Psoas muscle (tissue), 7 donors: ENCODE measurements at regions not wholly inside any gene's neighbourhood (a gene's known extent, or its start where the extent isn't known, plus 50 kb on each side); places are given as distances from the start of the nearest gene placed in this dataset.
A peak's percentile ranks its signal among the peaks of the same experiment; 100 is the strongest.

Experiments used
- ATAC-seq, 4 donors: fragments of 200-7000 bp; cut with Tn5 transposase; one replicate each; pipeline ENCODE4 v1.9.1; 2020; ENCODE audit warnings: moderate library complexity in 3 of 4, mild to moderate bottlenecking in 2 of 4
- DNase-seq, 2 donors: peaks; one replicate each; pipeline ENCODE4 v3.0.0-alpha.2; 2020
- H3K27ac ChIP-seq: fragments of 200-600 bp; one replicate; pipeline ENCODE4 v1.8.0; 2022
- H3K27me3 ChIP-seq, 3 donors: fragments of 200-600 bp in 1 of 3; one replicate each; pipeline versions ENCODE4 v1.6.1 to v1.8.0; 2013 to 2022; ENCODE audit warnings: low read length in 2 of 3, mild to moderate bottlenecking in 2 of 3, moderate library complexity in 1 of 3; ENCODE audit not compliant: insufficient read depth in 3 of 3
- H3K36me3 ChIP-seq, 2 donors: fragments of 200-600 bp in 1 of 2; one replicate each; pipeline versions ENCODE4 v1.6.1 to v1.8.0; 2013 to 2022; ENCODE audit warnings: low read depth in 1 of 2, mild to moderate bottlenecking in 1 of 2, moderate library complexity in 1 of 2; ENCODE audit not compliant: insufficient read depth in 1 of 2
- H3K4me1 ChIP-seq: fragments of 200-600 bp; one replicate; pipeline ENCODE4 v1.8.0; 2022
- H3K4me3 ChIP-seq: fragments of 200-600 bp; one replicate; pipeline ENCODE4 v1.8.0; 2022; ENCODE audit warnings: mild to moderate bottlenecking
- H3K9me3 ChIP-seq: fragments of 200-600 bp; one replicate; pipeline ENCODE4 v1.8.0; 2022
- WGBS, 3 donors: extraction: QIAGEN DNeasy Blood & Tissue Kit; methylation state at CpG; one replicate each; pipeline versions ENCODE4 v1.1.6 to v1.1.7; 2013; 5-methylcytosine and 5-hydroxymethylcytosine counted together
- intact Hi-C, 2 donors: fragments of 100-400 bp; cut with DNase I; formaldehyde crosslinking; loops; one replicate each; pipeline versions ENCODE4 v1.11.0 to v1.14.2; 2022
- TF ChIP-seq, protein P1 (sequence below): fragments of 200-600 bp; IDR thresholded peaks from one replicate; pipeline ENCODE4 v1.8.0; 2022; ENCODE audit warnings: antibody characterized with exemption
- donor health status: healthy with polysubstance abuse.
- donor health status: DM: no; HTN: no; CAD: no; lungs with moderate emphysema.
- donor health status: Bipolar disorder and iron deficiency.
- donor health status: healthy.
- donor health status: DM: yes; HTN: yes; CAD: no.
- donor health status: DM: no; HTN: no; CAD: no.
- donor health status: DM: yes; HTN: yes; CAD: no.

DNA sequence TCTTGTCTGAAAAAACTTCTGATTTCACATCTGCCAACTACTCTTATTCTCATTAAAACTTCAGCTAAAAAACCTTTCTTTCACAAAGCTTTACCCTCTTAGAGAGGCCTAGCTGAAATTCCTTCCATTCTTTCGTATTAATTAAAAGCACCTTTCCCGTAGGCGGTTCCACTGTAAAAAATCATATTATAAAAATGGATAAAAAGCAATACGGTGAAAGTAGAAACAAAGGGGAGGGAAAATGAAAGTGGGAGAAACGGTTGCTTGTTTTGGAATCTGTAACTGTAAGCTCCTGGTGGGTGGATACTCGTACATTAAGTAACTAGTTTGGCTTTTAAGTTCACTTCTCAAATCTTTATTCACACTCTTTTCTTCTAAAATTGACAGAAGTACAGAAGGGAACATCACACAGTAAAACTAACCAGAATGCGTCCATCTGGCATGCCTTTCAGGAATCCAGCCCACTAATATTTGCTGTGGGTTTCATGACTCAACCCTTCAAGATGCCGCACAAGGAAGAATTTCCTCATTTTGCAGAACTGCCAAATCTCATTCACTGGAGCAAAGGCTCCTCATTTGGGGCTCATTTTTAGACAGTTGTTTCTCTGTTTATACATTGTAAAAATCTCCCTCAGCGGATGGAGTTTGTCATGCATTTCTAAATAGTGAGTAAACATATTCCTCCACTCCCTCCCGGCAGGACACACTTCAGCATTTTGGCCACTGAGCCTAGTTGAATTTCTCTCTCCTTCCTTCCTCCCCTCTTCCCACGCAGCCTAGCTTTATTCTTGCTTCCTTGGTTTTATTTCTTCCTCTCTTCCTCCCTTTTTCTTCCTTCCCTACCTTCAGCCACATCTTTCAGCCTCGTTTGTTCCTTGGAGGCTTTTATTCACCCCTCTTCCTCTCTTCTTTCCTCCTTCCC, 419.5 kb upstream of the NAALADL2 start:
- peak in 1 of 2 donors; percentile 21 for DNase-seq
- no peaks in the 10 kb centered on the region for H3K36me3 ChIP-seq
- WGBS, 3 donors = 14 to 19% (median 17%) methylated on average over 12 of the region's 12 CpGs
- H3K4me1 ChIP-seq = peaks cover 9% of the 10 kb centered on the region
- ATAC-seq = peak in 3 of 4 donors; percentile 1 to 58 (median 28)
- peak overlapping the region; percentile 98 for H3K27ac ChIP-seq
- H3K9me3 ChIP-seq = no peaks in the 10 kb centered on the region
- intact Hi-C loops = no loop called here
- peak overlapping the region; percentile 87 for H3K4me3 ChIP-seq
- no peaks in the 10 kb centered on the region for H3K27me3 ChIP-seq
- TF ChIP-seq, protein P1, sequence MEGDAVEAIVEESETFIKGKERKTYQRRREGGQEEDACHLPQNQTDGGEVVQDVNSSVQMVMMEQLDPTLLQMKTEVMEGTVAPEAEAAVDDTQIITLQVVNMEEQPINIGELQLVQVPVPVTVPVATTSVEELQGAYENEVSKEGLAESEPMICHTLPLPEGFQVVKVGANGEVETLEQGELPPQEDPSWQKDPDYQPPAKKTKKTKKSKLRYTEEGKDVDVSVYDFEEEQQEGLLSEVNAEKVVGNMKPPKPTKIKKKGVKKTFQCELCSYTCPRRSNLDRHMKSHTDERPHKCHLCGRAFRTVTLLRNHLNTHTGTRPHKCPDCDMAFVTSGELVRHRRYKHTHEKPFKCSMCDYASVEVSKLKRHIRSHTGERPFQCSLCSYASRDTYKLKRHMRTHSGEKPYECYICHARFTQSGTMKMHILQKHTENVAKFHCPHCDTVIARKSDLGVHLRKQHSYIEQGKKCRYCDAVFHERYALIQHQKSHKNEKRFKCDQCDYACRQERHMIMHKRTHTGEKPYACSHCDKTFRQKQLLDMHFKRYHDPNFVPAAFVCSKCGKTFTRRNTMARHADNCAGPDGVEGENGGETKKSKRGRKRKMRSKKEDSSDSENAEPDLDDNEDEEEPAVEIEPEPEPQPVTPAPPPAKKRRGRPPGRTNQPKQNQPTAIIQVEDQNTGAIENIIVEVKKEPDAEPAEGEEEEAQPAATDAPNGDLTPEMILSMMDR = no peak

DNA sequence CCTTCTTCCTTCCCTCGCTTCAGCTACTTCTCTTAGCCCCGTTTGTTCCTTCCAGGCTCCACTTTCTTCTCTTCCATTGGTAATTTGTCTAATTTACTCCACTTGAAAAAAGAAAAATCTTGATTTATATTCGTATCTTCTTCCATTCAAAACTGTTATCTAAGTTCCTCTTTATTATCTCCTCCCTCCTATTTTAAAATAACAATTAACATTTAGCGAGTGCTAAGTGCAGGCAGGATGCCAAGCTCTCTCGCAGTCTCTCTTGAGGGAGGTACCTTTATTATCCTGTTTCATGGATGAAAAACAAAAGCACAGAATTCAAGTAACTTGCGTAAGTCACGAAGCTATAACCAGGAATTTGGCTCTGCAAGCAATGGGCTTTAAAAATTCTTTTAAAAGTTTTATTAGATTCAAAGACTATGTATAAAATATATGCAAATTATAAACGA, 418.9 kb upstream of the NAALADL2 start:
- TF ChIP-seq, protein P1 = no peak
- ATAC-seq (peak in 1 of 4 donors; percentile 7), DNase-seq (peak in 1 of 2 donors; percentile 16)
- Histone ChIP-seq H3K4me1 (peaks cover 9% of the 10 kb centered on the region), H3K4me3 (peak overlapping the region; percentile 87), H3K27me3 (no peaks in the 10 kb centered on the region), H3K9me3 (no peaks in the 10 kb centered on the region), H3K27ac (peak overlapping the region; percentile 98), H3K36me3 (no peaks in the 10 kb centered on the region)
- intact Hi-C loops = no loop called here
- WGBS, 3 donors = 0 to 3% (median 1%) methylated on average over 8 of the region's 8 CpGs

DNA sequence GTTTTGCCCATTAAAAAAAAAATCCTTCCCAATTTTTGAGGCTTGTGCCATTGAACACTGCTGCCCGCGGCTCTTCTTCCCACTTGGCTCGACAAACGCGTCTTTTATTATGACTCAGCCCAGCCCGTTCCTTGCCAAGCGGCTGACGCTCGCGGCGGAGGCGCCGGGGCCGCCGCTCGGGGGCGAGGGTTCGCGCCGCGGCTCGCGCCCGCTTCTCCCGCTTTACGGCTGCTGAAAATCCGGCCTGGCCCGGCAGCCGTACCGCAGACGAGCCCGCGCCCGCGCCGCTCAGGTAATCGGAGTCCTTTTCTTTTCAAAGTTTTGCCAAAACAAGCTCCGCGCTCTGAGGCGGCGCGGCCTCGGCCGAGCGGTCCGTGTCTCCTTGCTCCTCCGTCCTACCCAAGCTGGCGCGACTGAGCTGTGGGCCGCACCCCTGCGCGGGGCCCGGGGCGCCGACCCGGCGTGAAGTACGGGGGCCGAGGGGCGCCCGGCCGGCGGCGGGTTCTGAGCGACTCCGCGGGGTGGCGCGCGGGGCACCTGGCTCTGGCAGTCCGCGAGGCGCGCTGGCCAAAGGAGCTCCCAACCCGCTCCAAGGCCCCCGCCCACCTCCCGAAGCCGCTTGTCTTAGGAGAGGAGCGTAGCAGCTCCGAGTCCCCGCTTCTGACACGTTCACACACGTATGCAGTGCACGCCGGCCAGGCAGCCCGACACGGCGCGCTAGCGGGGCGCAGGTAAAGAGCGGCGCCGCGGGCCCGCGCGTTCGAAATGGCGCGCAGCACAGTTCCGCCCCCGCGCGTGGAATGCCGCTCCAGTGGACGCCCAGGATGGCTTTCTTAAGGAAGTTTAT, 418.2 kb upstream of the NAALADL2 start:
- Histone ChIP-seq H3K9me3 (no peaks in the 10 kb centered on the region), H3K36me3 (no peaks in the 10 kb centered on the region), H3K4me3 (peak overlapping the region; percentile 87), H3K27me3 (no peaks in the 10 kb centered on the region), H3K27ac (peak overlapping the region; percentile 98), H3K4me1 (peaks cover 9% of the 10 kb centered on the region)
- TF ChIP-seq, protein P1 = no peak
- DNase-seq (peak; percentile 87 to 94), ATAC-seq (peak; percentile 88 to 93 (median 90))
- 0% methylated on average over 96 to 107 of the region's 107 CpGs for WGBS, 3 donors
- intact Hi-C loops = no loop called here

DNA sequence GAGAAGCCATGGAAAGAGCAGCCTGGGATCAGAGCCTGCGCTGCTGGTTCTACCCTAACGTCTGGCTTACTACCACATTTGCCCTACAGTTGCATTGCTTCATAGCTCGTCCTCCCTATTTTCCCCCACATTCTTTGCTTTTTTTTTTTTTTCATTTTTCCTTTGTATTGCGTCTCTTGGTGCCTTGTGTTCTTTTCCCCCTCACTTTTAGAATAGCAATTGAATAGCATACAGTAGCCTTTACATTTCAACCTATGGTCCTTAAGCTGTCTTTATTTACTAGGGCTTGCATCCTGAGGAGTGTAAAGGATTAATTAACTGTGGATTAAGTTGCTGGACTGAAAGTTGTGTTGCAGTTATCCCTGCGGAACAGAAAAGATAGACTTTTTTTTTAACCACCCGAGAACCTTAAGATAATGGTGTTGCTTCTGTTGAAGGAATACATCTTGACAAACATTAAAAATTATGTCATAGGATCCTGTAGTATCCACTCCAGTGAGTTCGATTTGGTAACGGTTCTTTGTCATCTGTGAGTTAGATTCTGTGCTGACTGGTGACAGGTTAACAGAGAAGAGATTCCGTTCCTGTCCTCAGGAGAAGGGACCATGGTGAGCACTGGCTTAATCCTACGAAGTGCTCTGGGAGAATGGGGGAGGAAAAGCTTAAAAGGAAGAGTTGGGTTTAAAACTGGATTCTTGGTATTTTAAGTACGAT, 417.4 kb upstream of the NAALADL2 start:
- Histone ChIP-seq H3K9me3 (no peaks in the 10 kb centered on the region), H3K4me1 (peaks cover 9% of the 10 kb centered on the region), H3K27me3 (no peaks in the 10 kb centered on the region), H3K4me3 (peak overlapping the region; percentile 87), H3K36me3 (no peaks in the 10 kb centered on the region), H3K27ac (peak overlapping the region; percentile 98)
- intact Hi-C loops = no loop called here
- WGBS, 3 donors = 4 to 8% (median 5%) methylated on average over 11 of the region's 11 CpGs
- DNase-seq (no peak), ATAC-seq (no peak)
- TF ChIP-seq, protein P1 = no peak
